NAMALWA (cell line): ENCODE measurements at regions not wholly inside any gene's neighbourhood (a gene's known extent, or its start where the extent isn't known, plus 50 kb on each side); places are given as distances from the start of the nearest gene placed in this dataset.
"Not testable (repeated sequence)": the region's sequence is repeated elsewhere in the genome, so short reads cannot be mapped to it uniquely, and the experiment has no call there.

Source experiments
- DNase-seq: peaks from one replicate; pipeline ENCODE4 v3.0.0-alpha.2; 2015; ENCODE audit warnings: low spot score

GRCh38 chr13:73338389-73338788 is 279.6 kb downstream of the KLF5 start:
- no peak for DNase-seq

GRCh38 chr13:73337532-73337931 is 278.7 kb downstream of the KLF5 start:
- DNase-seq = no peak

GRCh38 chr13:73336773-73337172 is 278.0 kb downstream of the KLF5 start:
- DNase-seq = no peak

GRCh38 chr13:73335944-73336343 is 277.1 kb downstream of the KLF5 start:
- no peak for DNase-seq

GRCh38 chr13:73335210-73335609 is 276.4 kb downstream of the KLF5 start:
- no peak for DNase-seq

- no peak for DNase-seq
Observed at GRCh38 chr13:73334445-73334844, 275.6 kb downstream of the KLF5 start.

GRCh38 chr13:73331556-73331955 is 272.8 kb downstream of the KLF5 start:
- no peak for DNase-seq

DNA sequence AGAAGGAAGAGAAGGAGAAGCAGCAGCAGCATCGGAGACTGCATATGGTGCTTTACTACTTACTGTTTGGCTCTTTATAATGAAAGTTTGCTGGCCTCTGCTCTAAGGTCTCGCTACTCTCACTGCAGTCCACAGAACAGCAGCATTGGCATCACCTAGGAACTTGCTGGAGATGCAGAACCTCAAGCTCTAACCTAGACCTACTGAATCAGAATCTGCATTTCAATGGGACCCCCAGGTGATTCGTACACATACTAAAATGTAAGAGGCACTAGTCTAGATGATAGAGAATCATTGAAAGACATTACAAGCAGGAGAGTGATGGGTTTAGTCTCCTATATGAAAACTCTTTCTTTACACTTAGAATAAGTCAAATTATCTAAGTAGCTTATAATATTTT is 270.6 kb downstream of the KLF5 start:
- DNase-seq = no peak

DNA sequence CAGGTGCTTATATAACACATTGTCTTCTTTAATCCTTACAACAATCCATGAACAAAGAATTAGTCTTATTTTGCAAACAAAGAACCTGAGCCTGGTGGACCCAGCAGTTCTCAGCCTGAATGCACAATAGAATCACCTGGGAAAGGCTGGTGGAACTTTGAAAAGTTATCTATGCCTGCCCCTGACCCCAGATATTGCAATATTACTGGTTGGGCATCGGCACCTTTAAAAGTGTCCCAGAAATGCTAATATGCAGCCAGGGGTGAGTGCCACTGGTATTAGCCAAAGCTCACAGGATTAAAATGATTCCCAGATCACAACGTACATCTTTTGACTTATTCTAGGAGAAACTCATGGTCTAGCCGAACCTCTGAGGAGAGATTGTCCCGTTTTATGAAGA is 268.8 kb downstream of the KLF5 start:
- DNase-seq = no peak

DNA sequence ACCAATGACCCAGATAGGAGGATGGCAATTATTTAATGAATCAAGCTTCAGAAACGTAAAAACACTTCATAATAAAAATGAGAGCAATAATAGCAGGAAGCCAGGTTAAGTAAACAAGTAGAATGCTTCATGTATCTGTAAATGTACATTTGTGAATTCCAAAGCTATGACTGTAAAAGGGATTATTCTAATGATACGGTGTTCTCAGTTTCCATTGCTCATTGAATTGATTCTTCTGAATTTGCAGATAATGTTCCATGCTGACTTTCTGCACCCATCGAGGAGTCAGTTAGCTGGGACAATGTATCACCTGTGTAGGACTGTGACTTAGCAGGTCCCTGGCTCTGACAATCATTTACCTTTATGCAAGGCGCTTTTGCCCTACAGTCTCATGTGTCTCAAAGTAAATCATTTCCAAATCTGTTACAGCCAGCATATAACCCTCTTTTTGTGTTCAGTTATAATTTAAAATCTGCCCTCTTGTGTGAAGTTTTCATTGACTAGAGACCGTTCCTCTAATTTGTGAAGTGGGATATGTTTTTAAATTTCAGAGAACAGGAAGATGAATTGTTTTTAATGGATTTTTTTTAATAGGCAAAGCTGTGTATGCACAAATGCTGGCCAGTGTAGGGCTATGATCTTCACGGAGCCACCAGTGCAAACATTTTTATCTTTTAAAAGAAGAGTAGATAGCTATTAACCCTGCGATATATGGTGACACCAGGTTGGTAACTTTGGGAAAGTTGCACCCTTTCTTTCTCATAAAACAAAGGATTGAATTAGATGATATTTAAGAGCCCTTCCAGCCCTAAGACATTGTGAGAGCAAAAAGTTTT is 267.1 kb downstream of the KLF5 start:
- no peak for DNase-seq

- DNase-seq = no peak
Observed at GRCh38 chr13:73324842-73325722, 266.3 kb downstream of the KLF5 start.

GRCh38 chr13:73323615-73324014 is 264.8 kb downstream of the KLF5 start:
- no peak for DNase-seq

DNA sequence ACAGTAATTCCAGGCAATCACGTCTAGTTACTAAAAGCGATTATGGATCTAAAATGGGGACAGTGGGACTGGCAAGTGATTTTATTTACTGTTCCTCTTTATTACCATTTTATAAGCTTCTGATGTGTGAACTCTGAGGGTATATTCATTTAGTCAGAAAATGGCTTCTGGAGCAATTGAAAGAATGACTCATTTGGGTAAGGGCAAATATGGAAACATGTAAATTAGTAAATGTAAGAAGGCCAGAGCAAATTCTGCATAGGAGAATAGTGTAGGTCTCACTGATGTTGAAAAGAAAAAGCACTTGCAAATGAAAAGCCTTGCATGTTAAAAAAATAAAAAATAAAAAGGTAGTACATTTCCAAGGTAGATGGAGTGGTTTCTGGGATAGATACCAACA is 262.2 kb downstream of the KLF5 start:
- DNase-seq = no peak

DNA sequence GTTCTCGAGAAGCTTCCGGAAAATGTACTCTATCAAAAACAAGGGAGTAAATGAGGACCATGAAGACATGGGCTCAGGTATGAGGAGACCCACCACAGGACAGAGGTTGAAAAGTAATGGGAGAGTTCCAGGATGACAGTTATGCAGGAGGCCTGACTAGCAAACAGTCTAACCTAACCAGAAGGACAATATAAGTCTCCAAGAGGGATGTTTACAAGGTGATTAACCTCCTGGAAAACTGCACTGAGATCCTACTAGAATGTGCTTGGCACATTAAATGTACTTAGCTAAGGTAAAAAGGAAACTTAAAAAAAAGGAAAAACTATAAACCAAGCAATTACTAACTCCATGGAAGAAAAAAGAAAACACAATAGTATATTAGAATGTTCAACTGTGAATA is 258.3 kb downstream of the KLF5 start:
- no peak for DNase-seq

DNA sequence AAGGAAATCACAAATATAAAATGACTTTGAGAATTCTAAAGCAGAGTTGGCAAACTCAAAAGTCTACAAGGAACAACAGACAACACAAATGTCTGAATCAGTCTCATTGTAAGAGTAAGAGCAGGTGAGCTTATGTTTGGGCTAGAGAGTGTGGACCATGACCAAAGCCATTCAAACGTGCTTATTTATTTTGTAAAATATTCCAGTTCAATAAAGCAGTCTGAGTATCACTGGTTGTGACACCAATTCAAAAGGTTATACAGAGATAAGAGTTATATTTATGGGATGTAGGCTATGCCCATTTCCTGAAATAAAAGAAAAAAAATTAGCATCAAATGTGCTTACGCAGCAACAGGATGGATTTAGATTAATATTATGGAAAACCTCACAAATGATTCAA is 251.6 kb downstream of the KLF5 start:
- DNase-seq = no peak

GRCh38 chr13:73307481-73307880 is 248.7 kb downstream of the KLF5 start:
- DNase-seq = no peak

DNA sequence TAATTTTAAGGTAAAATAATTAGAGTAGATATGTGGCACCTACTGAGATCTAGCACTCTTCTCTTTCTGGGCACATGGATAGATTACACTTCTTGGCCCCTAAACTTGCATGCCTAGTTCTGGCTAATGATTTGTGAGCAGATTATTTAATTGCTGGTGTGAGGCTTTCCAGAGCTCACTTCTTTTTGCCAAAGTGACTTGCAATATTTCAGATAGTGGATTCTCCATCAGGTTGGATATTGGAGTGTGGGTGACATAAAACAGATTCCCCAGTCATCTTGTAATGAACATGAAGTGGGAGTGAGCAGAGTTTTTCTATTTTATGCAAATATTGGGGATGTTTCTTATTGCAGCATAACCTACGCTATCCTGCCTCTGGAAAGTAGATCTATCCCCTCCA is 247.9 kb downstream of the KLF5 start:
- DNase-seq = no peak

DNA sequence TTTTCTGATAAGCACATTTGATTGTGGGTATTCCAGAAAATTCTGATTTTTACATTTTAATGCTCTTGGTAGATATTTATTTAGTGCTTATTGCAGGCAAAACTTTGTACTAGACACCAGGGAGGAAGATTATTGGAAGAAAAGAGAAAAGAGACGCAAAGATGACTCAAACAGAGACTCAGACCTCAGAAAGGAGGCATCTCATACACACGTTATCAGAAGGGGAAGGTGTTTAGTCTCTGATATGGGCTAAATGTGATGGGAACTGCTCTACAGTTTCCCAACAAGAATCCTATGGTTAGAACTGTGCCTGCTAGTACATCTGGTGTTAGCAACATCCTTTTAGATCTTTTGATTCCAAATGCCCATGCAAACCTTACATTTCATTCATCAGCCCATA is 245.6 kb downstream of the KLF5 start:
- no peak for DNase-seq

GRCh38 chr13:73303851-73304250 is 245.0 kb downstream of the KLF5 start:
- DNase-seq = no peak

DNA sequence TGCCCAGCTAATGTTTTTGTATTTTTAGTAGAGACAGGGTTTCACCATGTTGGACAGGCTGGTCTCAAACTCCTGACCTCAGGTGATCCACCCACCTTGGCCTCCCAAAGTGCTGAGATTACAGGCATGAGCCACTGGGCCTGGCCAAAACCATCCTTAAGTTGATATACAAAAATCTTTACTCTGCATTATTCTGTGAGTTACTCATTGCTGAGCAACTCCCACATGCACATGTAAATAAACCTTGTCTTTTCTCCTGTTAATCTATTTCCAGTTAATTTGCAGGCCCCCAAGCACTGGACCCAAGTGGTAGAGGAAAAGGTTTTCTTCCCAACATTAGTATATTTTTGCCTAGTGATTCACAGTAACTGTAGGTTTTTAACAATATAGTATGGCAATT is 242.8 kb downstream of the KLF5 start:
- not testable (repeated sequence) for DNase-seq

- no peak for DNase-seq
Observed at GRCh38 chr13:73300718-73301425, 242.1 kb downstream of the KLF5 start.

- DNase-seq = no peak
Observed at GRCh38 chr13:73299787-73300186, 241.0 kb downstream of the KLF5 start.
